Hepatocyte (in vitro differentiated cells): ENCODE measurements at regions not wholly inside any gene's neighbourhood (a gene's known extent, or its start where the extent isn't known, plus 50 kb on each side); places are given as distances from the start of the nearest gene placed in this dataset.

Experiments used
- CTCF ChIP-seq: fragments of 200-600 bp; sonication (generic); IDR thresholded peaks from 2 replicates; pipeline ENCODE4 v1.5.1; 2016; ENCODE audit warnings: antibody characterized with exemption, mild to moderate bottlenecking; ENCODE audit not compliant: poor library complexity
- EZH2 ChIP-seq: fragments of 200-600 bp; sonication (generic); IDR thresholded peaks from 2 replicates; pipeline ENCODE4 v1.6.1; 2016; ENCODE audit warnings: antibody characterized with exemption, mild to moderate bottlenecking, borderline replicate concordance
- EZH2phosphoT487 ChIP-seq: fragments of 200-600 bp; sonication (generic); IDR thresholded peaks from one replicate; pipeline ENCODE4 v1.6.1; 2018; ENCODE audit warnings: antibody characterized with exemption, mild to moderate bottlenecking, low read depth, moderate library complexity; ENCODE audit not compliant: unreplicated experiment, severe bottlenecking

DNA sequence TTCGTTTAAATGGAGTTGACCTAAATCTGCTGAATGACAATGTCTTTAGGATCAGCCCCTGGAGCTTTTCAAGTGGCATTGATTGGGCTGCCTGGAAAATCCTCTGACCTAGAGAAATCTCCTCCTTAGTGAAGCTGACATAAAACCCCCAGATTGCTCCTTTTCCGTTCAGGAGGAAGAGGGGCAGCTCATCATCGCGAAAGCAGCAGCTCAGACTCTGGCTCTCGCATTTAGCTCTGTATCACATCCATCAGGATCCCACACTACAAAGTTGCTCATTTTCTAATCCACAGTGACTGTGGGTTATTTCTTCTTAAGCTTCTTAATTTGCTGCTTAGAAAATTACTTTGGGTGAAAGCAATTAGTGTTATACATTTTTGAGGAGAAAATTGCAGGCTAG, 373.7 kb downstream of the ENC1 start:
- TF ChIP-seq CTCF = no peak
- no peak for TF ChIP-seq EZH2
- TF ChIP-seq EZH2phosphoT487 = no peak
